G401.6 (cell line): ENCODE measurements at regions not wholly inside any gene's neighbourhood (a gene's known extent, or its start where the extent isn't known, plus 50 kb on each side); places are given as distances from the start of the nearest gene placed in this dataset.
"Not testable (repeated sequence)": the region's sequence is repeated elsewhere in the genome, so short reads cannot be mapped to it uniquely, and the experiment has no call there.

ENCODE experiments used
- FAIRE-seq: peaks from 2 replicates; lab custom pipeline; 2012; peaks lifted over from hg19 to GRCh38; lab: Jason Lieb, UNC

DNA sequence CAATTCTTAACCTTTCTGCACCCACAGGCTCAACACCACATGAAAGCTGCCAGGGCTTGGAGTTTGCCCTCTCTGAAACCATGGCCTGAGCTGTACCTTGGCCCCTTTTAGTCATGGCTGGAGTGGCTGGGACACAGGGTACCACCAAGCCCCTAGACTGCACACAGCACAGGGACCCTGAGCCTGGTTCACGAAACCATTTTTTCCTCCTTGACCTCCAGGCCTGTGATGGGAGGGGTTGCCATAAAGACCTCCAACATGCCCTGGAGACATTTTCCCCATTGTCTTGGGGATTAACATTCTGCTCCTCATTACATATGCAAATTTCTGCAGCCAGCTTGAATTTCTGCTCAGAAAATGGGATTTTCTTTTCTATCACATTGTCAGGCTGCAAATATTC, 113.4 kb downstream of the XPNPEP1 start:
- not testable (repeated sequence) for FAIRE-seq

DNA sequence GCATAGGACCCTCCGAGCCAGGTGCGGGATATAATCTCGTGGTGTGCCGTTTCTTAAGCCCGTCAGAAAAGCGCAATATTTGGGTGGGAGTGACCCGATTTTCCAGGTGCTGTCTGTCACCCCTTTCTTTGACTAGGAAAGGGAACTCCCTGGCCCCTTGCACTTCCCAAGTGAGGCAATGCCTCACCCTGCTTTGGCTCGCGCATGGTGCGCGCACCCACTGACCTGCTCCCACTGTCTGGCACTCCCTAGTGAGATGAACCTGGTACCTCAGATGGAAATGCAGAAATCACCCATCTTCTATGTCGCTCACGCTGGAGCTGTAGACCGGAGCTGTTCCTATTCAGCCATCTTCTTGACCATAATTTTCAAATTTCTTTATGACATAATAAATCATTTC, 122.1 kb downstream of the XPNPEP1 start:
- not testable (repeated sequence) for FAIRE-seq

DNA sequence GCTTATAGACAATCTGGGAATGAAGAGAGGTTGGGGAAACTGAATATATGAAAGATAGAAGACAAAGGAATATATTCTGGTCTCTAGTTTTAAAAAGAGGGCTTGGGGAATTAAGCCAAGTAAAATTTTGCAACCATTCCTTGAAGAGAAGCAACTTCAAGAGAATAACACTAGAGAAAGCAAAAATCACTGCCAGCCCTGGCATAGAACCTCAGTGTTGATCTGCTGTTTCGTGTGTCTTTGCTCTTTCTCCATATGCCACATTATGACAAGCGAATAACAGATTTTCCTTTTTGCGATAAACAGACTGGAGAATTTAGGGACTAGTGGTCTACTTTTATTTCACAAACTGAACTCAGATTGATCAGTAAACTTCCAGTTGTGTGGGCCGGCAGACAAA, 132.7 kb downstream of the XPNPEP1 start:
- FAIRE-seq = no peak

DNA sequence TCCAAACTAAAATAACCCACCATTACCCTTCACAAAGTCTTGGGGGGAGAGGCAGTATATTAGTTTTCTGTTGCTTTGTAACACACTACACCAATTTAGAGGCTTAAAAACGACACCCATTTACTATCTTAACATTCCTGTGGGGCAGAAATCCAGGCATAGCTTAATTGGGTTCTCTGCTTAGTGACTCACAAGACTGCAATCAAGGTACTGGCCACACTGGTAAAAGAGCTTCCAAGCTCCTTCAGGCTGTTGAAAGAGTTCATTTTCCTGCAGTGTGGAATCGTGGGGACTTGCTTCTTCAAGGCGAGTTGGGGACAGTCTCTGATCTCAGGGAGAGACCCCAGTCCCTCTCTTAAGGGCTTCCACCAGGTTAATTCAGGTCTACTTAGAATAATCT, 139.1 kb downstream of the XPNPEP1 start:
- no peak for FAIRE-seq

DNA sequence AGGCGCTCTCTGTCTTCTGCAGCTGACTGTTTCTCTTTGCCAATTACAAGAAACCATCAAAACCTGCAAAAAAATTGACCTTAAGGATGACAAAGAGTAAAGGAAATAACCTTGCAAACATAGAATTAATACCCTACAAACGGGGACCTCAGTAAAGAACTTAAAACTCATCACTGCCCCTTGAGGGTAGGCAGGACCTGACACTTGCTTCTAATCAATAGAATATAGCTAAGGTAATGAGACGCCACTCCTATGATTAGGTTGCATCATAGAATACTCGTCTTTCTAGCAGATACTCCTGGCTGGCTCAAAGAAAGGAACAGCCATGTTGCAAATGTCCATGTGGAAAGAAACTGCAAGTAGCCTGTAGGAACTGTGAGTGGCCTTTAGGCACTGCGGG, 140.0 kb downstream of the XPNPEP1 start:
- FAIRE-seq = no peak

DNA sequence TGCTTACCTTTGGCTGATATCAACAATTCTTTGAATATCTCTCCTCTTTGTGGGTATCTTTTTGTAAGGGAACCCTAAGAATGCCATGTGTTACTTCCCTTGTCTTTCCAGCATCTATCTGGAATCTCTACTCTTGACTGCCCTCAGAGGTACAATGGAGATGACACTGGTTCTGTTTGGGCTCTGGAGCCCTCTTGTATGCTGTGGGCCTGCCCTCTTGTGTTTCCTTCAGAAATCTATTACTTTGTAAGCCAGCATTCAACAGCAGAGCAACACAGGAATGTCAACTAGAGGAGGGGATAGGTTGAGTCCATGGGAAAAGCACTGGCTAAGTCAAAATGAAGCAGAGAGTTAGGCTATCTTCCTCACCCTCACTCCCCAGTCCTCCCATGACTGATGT, 142.3 kb downstream of the XPNPEP1 start:
- FAIRE-seq = no peak

DNA sequence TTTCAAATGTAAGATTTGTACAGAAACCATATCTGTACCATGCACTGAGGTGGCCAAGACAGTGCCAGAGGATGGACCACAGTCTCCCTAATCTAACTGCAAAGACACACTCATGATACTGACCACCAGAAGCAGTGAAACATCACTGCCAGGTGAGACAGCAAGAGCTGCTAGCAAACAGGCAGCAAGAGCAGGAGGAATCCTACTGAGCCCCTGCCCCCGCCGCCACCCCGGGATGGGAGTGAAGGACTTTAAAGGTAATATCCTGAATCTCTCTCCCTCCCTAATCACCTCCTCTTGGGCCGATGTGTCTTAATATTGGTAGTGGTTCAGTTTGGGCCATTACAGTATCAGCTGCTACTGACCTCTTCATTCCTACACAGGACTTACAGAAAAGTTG, 144.3 kb downstream of the XPNPEP1 start:
- FAIRE-seq = no peak

DNA sequence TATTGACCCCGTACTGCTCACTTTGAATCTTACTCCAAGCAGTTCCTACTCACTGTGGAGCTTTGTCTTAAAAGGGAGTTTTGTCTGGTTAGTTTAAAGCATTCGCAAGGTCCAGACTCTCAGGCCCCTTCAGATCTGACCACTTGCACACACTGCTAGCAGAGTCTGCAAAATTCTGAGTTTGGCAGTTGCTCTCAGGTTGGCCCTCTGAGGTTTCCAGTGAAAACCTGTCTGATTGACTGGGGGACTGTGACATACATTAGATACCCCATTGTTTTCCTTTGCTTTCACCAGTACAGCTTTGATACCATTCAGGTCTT, 149.2 kb downstream of the XPNPEP1 start:
- no peak for FAIRE-seq

DNA sequence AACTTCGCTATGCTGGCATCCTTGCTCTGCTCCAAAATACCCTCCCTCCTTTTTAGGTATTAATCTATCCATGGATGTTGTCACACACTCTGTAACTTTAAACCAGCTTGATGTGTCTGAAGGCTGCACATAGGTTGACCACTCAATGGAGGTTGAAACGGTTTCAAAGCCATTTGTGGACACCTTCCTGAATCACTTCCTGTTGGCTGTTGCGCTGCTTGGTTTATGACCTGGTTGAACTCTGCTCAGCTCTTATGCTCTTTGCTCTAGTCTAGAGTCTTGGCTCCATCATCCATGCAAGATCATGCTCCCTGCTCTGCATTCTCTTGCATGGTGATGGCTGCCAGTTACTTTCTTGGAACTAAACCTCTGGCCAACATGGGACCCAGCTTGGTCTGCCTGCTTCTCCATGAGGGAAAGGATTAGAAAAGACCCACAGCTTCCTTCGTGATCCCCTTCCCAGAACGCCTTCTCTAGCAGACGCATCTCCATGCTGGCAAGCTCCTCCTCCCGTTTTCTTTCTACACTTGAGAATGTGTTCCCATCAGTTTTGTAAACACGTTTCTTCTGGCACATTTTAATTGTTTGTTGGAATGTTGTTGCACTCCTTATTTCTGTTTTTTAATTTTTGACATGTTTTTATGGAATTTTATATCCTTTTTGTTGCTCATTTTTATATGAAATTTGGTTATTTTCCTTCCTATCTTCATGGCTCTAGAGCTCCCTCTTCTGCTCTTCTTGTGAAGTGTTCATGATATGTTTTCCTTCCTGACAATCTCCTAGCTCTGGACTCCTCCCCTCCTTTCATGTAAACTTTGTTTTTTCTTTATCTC, 149.8 kb downstream of the XPNPEP1 start:
- peak; percentile 89 for FAIRE-seq

DNA sequence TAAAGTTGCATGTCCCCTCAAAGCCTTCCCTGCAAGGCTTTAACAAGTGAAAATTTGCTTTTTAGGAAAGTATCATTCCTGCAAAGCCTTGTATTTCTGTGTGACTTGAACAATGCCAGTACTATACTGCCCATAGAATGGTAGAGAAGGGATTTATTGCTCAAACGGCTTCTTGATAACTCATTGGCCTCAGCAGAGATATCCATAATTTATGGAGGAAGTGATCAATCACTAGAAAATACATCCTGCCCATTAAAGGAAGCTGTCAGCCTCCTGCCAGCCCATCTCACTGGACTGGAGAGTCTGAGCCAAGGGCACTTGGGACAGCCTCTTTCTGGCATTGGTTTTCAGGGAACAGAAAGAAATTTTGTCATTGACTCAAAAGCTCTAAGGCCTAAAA, 152.6 kb downstream of the XPNPEP1 start:
- no peak for FAIRE-seq

DNA sequence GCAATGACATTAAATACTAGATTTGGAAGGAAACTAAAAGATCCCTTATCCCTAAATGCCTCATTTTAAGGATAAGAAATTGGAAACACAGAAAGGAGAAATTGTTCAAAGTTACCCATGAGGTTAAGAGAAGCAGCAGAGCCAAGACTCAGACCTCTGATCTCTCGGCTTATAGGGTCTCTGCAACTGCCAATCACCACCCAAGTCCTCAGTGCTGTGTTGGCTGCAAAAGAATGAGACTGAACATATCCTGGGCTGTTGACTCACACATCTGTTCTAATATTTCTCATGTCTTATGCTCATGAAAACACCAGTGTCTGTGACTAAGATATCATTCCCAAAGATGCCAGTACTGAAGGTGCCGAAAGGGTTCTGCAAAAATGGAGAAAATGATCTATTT, 153.3 kb downstream of the XPNPEP1 start:
- no peak for FAIRE-seq

DNA sequence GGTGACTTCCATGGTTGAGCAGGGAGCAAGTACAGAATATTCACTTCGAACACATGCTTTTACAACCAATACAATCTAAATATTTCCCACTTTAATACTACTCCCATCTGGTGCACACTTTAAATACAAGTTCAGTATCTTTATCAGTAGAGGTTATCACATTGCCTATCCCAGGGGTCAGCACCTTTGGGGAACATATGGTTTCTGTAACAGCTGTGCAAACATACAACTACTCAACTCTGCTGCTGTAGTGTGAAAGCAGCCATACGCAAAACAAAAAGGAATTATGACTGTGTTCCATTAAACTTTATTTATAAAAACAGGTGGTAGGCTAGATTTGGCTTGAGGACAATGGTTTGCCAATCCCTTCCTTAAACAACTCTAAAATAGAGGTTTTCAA, 157.5 kb downstream of the XPNPEP1 start:
- no peak for FAIRE-seq

DNA sequence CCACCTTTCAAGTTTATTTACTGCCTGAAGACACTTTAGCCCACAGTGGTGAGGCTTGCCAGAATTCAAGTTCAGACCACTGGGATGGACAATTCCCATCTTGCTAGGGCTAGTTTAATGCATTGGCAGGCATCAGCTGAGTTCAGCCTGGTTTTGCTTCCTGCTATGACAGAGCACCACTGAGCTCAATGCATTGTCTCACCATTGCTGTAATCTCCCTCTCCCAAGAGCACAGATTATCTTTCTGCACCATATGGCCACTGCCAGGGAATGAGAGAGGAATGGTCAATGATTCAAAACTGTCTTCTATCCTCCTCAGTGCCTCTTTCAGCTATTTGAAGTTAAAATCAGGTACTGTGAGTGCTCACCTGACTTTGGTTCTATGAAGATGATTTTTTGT, 160.8 kb downstream of the XPNPEP1 start:
- FAIRE-seq = no peak

DNA sequence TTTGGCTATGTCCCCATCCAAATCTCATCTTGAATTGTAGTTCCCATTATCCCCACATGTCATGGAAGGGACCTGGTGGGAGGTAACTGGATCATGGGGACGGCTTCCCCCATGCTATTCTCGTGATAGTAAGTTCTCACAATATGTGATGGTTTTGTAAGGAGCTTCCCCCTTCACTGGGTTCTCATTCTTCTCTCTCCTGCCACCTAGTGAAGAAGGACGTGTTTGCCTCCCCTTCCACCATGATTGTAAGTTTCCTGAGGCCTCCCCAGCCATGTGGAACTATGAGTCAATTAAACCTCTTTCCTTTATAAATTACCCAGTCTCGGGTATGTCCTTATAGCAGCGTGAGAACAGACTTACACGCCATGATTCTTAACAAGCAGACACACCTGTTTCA, 165.6 kb downstream of the XPNPEP1 start:
- FAIRE-seq = not testable (repeated sequence)

DNA sequence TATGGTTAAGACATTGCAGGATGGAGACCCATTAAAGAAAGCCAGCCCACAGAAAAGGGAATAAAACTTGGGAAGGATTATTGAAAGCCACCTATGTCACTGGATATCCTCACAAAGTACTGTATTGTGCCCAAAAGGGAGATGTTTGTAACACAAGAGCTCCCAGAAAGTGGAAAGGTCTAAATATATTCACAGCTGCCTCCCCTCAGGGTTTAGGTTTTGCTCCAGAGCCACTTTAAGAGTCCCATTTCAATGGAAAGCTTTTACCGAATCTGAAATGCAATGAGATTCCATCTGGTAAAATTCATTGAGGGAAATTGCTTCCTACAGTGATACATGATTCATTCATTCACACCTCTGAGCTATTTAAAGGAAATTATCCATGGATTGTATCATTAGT, 176.4 kb downstream of the XPNPEP1 start:
- FAIRE-seq = no peak

DNA sequence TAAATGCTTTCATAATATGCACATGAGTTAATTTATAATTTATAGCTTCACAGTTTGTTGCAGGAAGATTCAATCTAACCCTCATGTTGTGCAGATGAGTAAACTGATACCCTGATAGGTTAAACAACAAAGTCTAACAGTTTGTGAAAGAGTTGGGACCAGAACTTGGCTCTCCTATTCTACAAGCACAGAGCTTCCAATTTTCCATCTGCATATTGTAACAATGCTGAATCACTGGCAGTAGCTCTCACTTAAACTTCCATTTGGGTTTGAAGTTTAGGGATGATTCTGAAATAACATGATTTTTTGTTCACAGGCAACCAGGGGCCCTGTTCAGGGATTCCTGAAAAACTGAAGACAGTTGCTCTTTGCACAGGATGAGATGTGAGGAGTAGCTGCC, 179.3 kb downstream of the XPNPEP1 start:
- no peak for FAIRE-seq

DNA sequence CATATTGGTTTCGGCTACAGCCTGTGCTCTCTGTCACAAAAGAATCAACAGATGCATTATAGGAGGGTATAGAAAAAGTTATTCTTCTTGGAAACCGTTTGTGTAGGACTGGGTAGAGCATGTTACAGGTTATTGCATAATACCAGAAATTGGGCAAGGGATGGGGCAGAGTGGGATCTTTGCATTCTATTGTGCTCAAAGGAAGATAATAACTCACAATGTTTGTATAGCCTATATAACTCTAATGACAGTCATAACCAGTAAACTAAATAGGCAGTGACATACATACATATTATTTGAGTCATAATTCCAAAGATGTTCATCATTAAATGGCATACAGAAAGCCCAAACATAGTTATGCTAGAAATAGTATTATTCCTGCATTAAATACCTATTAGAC, 179.7 kb downstream of the XPNPEP1 start:
- no peak for FAIRE-seq

DNA sequence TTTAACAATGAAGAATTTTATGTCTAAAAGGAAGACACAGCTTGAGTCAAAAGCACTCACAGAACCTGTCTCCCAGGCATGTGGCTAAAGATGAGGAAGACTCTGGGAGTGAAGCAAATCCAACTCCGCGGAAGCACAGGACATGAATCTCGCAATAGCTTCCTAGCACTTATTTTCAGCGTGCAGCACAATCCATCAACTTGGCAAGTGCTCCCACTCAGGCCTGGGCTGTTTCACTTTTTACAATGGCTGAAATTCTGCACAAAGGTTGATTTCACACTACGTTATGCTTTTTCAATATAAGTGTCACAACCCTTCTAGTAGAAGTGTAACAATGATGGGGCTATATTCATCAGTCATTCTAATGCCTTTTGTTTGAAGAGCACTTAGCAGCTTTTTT, 180.2 kb downstream of the XPNPEP1 start:
- FAIRE-seq = no peak

DNA sequence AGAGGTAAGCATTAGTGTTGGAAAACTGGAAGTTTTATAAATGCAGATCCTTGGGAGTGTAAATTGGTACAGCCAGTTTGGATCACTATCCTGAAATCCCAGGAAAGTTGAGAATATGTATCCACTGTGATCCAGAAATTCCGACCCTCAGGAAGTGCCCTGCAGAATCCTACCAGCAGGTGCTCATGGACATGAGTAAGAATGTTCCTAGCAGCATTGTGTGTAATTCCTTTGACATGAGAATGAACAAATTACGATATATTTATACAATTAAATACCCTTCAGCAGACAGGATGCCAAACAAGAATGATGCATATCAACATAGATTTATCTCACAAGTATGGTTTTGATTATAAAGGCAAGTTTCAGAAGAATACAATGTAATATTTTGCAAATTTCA, 181.6 kb downstream of the XPNPEP1 start:
- no peak for FAIRE-seq

DNA sequence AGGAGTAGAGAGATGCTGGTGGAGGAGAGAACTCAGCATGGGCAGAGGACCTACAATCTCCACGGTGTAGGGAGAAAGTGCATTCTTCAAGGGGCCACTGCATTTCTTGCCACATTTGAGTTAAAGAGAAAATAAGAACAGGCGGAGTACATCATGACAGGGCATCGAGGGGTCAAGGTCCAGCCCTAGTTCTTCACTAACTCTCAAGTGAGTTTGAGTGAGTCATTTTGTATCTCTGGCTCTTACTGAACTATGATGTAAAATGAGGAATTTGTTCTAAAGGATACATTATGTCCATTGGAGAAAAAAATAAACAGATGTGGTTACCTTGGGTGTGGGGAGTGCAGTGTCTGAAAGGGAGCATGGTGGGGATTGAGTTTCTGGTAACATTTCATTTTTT, 182.9 kb downstream of the XPNPEP1 start:
- no peak for FAIRE-seq

DNA sequence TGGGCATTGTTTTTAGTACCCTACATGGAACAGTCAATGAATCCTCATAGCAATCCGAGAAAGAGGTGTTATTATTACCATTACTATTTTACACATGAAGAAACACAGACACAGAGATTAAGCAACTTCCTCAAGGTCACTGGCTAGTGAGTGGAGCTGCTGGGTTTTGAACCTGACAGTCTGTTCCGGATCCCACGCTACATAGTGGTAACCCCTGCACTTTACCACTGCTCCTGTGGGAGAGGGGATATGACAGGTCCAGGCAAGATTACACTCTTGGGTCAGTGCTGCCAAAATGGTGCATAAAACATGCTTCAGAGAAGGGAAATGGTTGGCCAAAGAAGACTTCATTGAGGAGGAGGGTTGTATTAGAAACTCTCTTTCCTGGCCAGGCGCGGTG, 185.7 kb downstream of the XPNPEP1 start:
- FAIRE-seq = no peak

DNA sequence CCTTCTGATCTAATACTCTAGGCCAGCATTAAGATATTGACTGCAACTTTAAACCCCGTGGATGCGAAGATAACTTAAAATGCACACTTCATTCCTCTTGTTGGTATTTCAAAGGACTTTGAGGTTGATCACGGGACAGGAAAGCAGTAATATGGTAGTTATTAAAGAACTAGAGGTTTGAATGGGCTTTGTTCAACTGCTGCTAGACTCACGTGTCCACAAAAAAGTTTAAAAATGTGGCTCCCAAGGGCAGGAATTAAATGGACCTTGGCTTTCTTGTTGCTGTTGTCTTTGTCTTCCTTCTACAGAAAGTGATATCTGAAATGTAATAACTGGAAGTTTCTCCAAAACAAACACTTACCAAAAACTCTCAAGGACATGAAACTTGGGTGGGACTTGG, 186.3 kb downstream of the XPNPEP1 start:
- FAIRE-seq = no peak

DNA sequence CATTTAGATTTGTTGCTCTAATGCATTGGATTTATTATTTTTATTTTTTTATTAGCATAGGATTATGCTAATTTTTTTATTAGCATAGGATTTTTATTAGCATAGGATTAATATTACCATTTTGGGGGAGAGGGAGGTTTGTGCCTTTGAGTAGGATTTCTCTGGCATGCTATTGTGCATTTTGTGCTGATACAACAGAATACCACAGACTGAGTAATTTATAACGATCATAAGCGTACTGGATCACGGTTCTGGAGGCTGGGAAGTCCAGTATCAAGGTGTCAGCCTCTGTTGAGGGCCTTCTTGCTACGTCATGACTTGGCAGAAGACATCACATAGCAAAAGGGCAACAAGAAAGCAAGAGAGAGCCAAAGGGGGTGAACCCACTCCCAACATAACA, 187.5 kb downstream of the XPNPEP1 start:
- FAIRE-seq = no peak

DNA sequence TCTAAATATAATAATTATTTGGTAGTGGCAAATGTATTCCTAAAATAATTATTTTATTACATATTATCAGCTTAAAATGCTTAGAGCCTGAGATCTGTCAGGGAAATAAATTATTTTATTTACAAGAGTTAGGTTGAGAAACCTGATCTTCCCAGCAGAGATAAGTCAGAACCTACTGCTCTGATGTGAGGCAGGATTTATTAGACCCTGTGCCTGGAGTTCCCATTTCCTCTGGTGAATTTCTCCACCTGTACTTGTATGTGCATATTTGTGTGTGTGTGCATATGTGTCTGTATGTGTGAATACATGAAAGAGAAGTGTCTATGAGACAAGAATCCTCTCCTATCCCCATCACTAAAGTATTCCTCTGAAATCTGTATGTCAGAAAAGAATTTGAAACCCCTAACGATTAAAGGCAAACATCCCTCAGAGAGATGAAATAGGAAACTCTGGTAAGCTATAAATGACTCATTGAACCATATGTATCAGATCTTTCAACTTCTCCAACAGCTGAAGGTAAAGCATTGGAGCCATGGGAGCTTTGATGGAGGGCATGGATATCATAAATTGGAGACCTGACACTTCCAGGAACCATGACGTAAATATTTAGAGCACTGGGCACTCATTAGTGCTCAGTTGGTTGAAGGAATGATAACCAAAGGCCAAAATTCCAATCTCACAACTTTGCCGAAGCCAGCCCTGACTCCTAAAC, 190.9 kb downstream of the XPNPEP1 start:
- no peak for FAIRE-seq
